HuH-7 (cell line): ENCODE measurements at regions not wholly inside any gene's neighbourhood (a gene's known extent, or its start where the extent isn't known, plus 50 kb on each side); places are given as distances from the start of the nearest gene placed in this dataset.
"Not testable (repeated sequence)": the region's sequence is repeated elsewhere in the genome, so short reads cannot be mapped to it uniquely, and the experiment has no call there.

Experiments
- DNase-seq: peaks from one replicate; pipeline ENCODE4 v3.0.0; 2011; ENCODE audit warnings: low spot score

GRCh38 chr2:167792126-167792525, 455.3 kb downstream of the STK39 start:
- no peak for DNase-seq

- DNase-seq = no peak
Measured at GRCh38 chr2:167790781-167791450, 456.5 kb downstream of the STK39 start.

- no peak for DNase-seq
Measured at GRCh38 chr2:167790189-167790588, 457.2 kb downstream of the STK39 start.

- DNase-seq = no peak
Measured at GRCh38 chr2:167787562-167787961, 459.8 kb downstream of the STK39 start.

- DNase-seq = peak; percentile 55
Measured at GRCh38 chr2:167787021-167787420, 460.4 kb downstream of the STK39 start.

GRCh38 chr2:167785606-167786216, 461.7 kb downstream of the STK39 start:
- DNase-seq = no peak

GRCh38 chr2:167784084-167784425, 463.3 kb downstream of the STK39 start:
- DNase-seq = no peak

GRCh38 chr2:167783261-167784083, 463.9 kb downstream of the STK39 start:
- no peak for DNase-seq

GRCh38 chr2:167781629-167782028, 465.8 kb downstream of the STK39 start:
- DNase-seq = not testable (repeated sequence)

GRCh38 chr2:167776359-167776758, 471.0 kb downstream of the STK39 start:
- DNase-seq = no peak

- DNase-seq = no peak
Measured at GRCh38 chr2:167771628-167772027, 475.8 kb downstream of the STK39 start.

GRCh38 chr2:167769020-167769419, 478.4 kb downstream of the STK39 start:
- DNase-seq = no peak

- DNase-seq = no peak
Measured at GRCh38 chr2:167767830-167768229, 479.6 kb downstream of the STK39 start.

- no peak for DNase-seq
Measured at GRCh38 chr2:167764772-167765341, 482.5 kb downstream of the STK39 start.

- no peak for DNase-seq
Measured at GRCh38 chr2:167761465-167762136, 485.8 kb downstream of the STK39 start.

GRCh38 chr2:167759531-167759930, 487.9 kb downstream of the STK39 start:
- DNase-seq = peak; percentile 23

GRCh38 chr2:167758292-167758691, 489.1 kb downstream of the STK39 start:
- DNase-seq = no peak

GRCh38 chr2:167756446-167756845, 490.9 kb downstream of the STK39 start:
- DNase-seq = no peak

- DNase-seq = no peak
Measured at GRCh38 chr2:167753142-167753541, 494.3 kb downstream of the STK39 start.

GRCh38 chr2:167752734-167753133, 494.7 kb downstream of the STK39 start:
- DNase-seq = no peak

- no peak for DNase-seq
Measured at GRCh38 chr2:167750675-167751074, 496.7 kb downstream of the STK39 start.

GRCh38 chr2:167749660-167750059, 497.7 kb downstream of the STK39 start:
- no peak for DNase-seq
